Ovary (tissue), 3 donors: ENCODE measurements at regions not wholly inside any gene's neighbourhood (a gene's known extent, or its start where the extent isn't known, plus 50 kb on each side); places are given as distances from the start of the nearest gene placed in this dataset.

Source experiments
- CTCF ChIP-seq, 3 donors: fragments of 450-650 bp in 2 of 3; fragments of 200-600 bp in 1 of 3; IDR thresholded peaks; one replicate each; pipeline versions ENCODE4 v1.5.1 to v1.8.0; 2016 to 2022; ENCODE audit warnings: antibody characterized with exemption in 3 of 3, mild to moderate bottlenecking in 1 of 3
- POLR2A ChIP-seq: fragments of 450-650 bp; IDR thresholded peaks from one replicate; pipeline ENCODE4 v1.6.1; 2017; ENCODE audit warnings: antibody characterized with exemption, mild to moderate bottlenecking, moderate library complexity
- donor health status: DM: no; HTN: no; CAD: no.

- no peak for TF ChIP-seq CTCF (IDR thresholded peaks at IDR 0.05)
- no peak for TF ChIP-seq POLR2A
Observed at GRCh38 chr21:18620436-18620835, 216.9 kb upstream of the TMPRSS15 start.
